ENCODE measurements at regions not wholly inside any gene's neighbourhood (a gene's known extent, or its start where the extent isn't known, plus 50 kb on each side); places are given as distances from the start of the nearest gene placed in this dataset.

DNA sequence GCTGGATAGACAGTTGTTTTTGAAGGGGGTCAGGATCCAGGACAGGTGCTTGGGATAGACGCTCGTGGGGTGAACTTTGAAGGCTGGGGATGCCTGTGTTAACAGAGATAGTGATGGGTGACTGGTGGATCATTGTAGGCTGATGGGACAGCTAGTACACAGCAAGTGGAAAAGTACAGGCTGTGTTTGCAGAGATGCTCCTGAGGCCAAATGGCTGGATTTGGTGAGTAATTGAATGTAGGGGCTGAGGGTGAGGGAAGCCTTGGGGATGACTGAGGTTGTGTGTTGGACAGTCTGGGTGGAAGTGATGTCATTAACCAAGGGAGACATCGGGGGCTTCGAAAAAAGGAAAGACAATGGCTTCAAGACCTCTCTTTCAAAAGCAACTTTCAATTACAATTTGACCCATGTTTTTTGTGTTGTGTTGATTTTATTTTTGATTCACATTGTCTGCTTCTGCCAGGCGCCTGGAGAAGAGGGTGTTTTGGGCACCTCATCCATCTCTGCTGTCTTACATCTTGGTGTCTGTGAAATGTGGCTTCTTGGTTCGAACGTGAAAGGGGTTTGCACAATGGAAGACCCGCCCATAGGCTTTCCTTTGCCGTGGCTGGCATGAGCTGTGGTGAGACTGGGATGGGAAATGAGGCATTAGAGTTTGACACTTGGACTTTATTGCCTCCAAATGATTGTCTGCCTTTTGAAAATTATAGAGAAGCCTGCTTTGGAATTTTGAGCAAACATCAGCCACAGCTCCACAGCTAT lies 147.5 kb downstream of the FOXD2 start:
- in situ Hi-C loops (cut with MboI), result no loop called here
- 28% methylated on average over 9 of the region's 9 CpGs for WGBS, 2 experiments (ENCODE audit: low coverage in 1 of 2, low lambda C conversion rate in 2 of 2, missing lambda C conversion rate in 2 of 2)
- no peak for DNase-seq

DNA sequence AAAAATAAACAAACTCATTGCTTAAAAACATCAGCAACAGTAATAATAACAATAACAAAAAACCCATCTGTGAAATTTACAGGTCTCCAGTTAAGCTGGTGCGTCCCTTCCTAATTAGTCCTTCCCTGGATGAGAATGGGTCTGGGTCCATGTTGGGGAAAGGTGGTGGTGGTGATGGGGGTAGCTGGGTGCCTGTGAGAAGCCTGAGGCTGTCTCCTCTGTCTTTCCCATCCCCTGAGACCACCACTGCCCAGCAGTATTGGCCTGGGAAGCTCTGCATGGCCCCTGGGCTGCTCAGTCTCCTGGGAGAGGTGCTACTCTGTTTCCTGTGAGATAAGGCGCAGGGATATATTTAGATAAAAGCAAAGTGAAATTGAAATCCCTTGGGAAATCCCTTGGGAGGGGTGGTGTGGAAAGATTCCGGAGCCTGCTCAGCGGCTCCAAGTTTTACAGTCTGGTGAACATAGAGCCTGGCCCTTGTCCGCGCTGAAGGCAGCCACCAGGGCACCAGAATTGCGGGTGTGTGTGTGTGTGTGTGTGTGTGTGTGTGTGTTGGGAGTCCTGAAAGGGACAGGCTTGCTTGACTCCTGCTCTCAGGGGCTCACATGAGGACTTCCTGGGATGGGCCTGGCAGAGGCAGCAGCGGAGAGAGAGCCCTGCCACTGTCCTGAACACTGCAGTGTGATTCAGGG lies 150.2 kb downstream of the FOXD2 start:
- 74 to 79% methylated on average over 7 to 8 of the region's 8 CpGs for WGBS, 2 experiments (ENCODE audit: low coverage in 1 of 2, low lambda C conversion rate in 2 of 2, missing lambda C conversion rate in 2 of 2)
- H3K4me3 ChIP-seq, result no peak overlapping the region
- no peaks in the 10 kb centered on the region for H3K4me1 ChIP-seq (ENCODE audit: insufficient read depth)
- H3K4me2 ChIP-seq (ENCODE audit: unreplicated experiment), result no peak overlapping the region
- no peak overlapping the region for H3K27ac ChIP-seq
- H3K9me2 ChIP-seq (ENCODE audit: insufficient read depth), result no peaks in the 10 kb centered on the region
- TF ChIP-seq EZH2 (IDR thresholded peaks at IDR 0.05; ENCODE audit: insufficient read depth, poor library complexity, severe bottlenecking) (no peak), EZH2phosphoT487 (IDR thresholded peaks at IDR 0.05; ENCODE audit: insufficient read depth, low read depth) (no peak)
- H3K9me3 ChIP-seq (ENCODE audit: low read depth), result no peaks in the 10 kb centered on the region
- DNase-seq, result no peak
- no peaks in the 10 kb centered on the region for H3K79me2 ChIP-seq (ENCODE audit: insufficient read depth)
- no peaks in the 10 kb centered on the region for H3K36me3 ChIP-seq (ENCODE audit: low read depth)
- H3F3A ChIP-seq (ENCODE audit: insufficient read depth), result no peaks in the 10 kb centered on the region
- no peaks in the 10 kb centered on the region for H4K20me1 ChIP-seq (ENCODE audit: insufficient read depth)
- no peak overlapping the region for H2AFZ ChIP-seq
- peaks cover 19% of the 10 kb centered on the region for H3K27me3 ChIP-seq (replicated peaks; ENCODE audit: insufficient read depth)
- in situ Hi-C loops (cut with MboI), result no loop called here
- H3K9ac ChIP-seq, result no peak overlapping the region

More for the DNA sequence above, 147.5 kb downstream of the FOXD2 start:
- H3K36me3 ChIP-seq (ENCODE audit: low read depth), result no peaks in the 10 kb centered on the region
- H3F3A ChIP-seq (ENCODE audit: insufficient read depth), result no peaks in the 10 kb centered on the region
- no peaks in the 10 kb centered on the region for H4K20me1 ChIP-seq (ENCODE audit: insufficient read depth)
- H2AFZ ChIP-seq, result no peak overlapping the region
- no peak overlapping the region for H3K9ac ChIP-seq
- no peaks in the 10 kb centered on the region for H3K4me1 ChIP-seq (ENCODE audit: insufficient read depth)
- H3K9me2 ChIP-seq (ENCODE audit: insufficient read depth), result no peaks in the 10 kb centered on the region
- H3K27ac ChIP-seq, result no peak overlapping the region
- H3K4me2 ChIP-seq (ENCODE audit: unreplicated experiment), result no peak overlapping the region
- no peaks in the 10 kb centered on the region for H3K9me3 ChIP-seq (ENCODE audit: low read depth)
- peaks cover 35% of the 10 kb centered on the region for H3K27me3 ChIP-seq (replicated peaks; ENCODE audit: insufficient read depth)
- TF ChIP-seq EZH2 (IDR thresholded peaks at IDR 0.05; ENCODE audit: insufficient read depth, poor library complexity, severe bottlenecking), result no peak
- TF ChIP-seq EZH2phosphoT487 (IDR thresholded peaks at IDR 0.05; ENCODE audit: insufficient read depth, low read depth), result no peak
- no peak overlapping the region for H3K4me3 ChIP-seq
- no peaks in the 10 kb centered on the region for H3K79me2 ChIP-seq (ENCODE audit: insufficient read depth)

DNA sequence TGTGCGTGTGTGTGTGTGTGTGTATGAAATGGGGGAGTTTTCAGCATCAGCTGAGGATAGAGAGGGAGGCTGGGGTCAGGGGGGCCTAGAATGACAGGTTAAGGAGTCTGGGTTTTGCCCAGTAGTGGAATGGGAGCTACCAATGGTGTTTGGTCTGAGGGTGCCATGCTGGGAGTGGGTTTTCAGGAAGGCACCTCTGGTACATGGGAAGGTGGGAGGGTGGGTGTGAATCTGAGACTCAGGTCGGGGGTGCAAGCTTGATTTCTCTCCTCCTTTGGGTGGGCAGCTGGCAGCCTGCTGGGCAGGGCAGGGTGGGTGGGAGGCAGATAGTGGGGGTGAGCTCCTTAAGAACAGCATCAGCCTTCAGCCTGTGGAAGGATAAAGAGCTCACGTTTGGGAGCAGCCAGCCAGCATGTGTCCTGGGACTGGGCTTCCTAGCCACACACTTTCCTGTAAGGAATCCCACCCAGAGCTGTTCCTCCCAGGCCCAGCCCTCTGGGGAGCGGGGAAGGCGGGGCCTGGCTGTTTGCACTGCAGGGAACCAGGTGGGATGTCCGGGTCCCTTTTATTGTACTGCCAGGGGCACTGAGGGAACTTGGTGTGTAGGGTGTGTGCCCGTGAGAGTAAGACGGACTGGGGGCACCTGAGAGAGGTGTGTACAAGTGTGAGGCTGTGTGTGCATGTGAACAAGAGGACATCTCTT lies 152.8 kb downstream of the FOXD2 start:
- Histone ChIP-seq H4K20me1 (ENCODE audit: insufficient read depth) (no peaks in the 10 kb centered on the region), H3F3A (ENCODE audit: insufficient read depth) (no peaks in the 10 kb centered on the region), H3K9me3 (ENCODE audit: low read depth) (no peaks in the 10 kb centered on the region), H3K4me2 (ENCODE audit: unreplicated experiment) (no peak overlapping the region), H2AFZ (no peak overlapping the region), H3K79me2 (ENCODE audit: insufficient read depth) (no peaks in the 10 kb centered on the region), H3K27ac (no peak overlapping the region), H3K27me3 (replicated peaks; ENCODE audit: insufficient read depth) (peaks cover 12% of the 10 kb centered on the region), H3K9me2 (ENCODE audit: insufficient read depth) (no peaks in the 10 kb centered on the region), H3K36me3 (ENCODE audit: low read depth) (no peaks in the 10 kb centered on the region), H3K9ac (no peak overlapping the region), H3K4me3 (no peak overlapping the region), H3K4me1 (ENCODE audit: insufficient read depth) (no peaks in the 10 kb centered on the region)
- in situ Hi-C loops (cut with MboI), result no loop called here
- DNase-seq, result no peak
- WGBS, 2 experiments (ENCODE audit: low coverage in 1 of 2, low lambda C conversion rate in 2 of 2, missing lambda C conversion rate in 2 of 2), result 59 to 63% methylated on average over 7 to 8 of the region's 8 CpGs
- no peak for TF ChIP-seq EZH2phosphoT487 (IDR thresholded peaks at IDR 0.05; ENCODE audit: insufficient read depth, low read depth)
- no peak for TF ChIP-seq EZH2 (IDR thresholded peaks at IDR 0.05; ENCODE audit: insufficient read depth, poor library complexity, severe bottlenecking)

- no peak overlapping the region for H3K4me3 ChIP-seq
- no peaks in the 10 kb centered on the region for H4K20me1 ChIP-seq (ENCODE audit: insufficient read depth)
- no peak for TF ChIP-seq EZH2phosphoT487 (IDR thresholded peaks at IDR 0.05; ENCODE audit: insufficient read depth, low read depth)
- no peak for TF ChIP-seq EZH2 (IDR thresholded peaks at IDR 0.05; ENCODE audit: insufficient read depth, poor library complexity, severe bottlenecking)
- no peak overlapping the region for H2AFZ ChIP-seq
- H3K9me3 ChIP-seq (ENCODE audit: low read depth), result no peaks in the 10 kb centered on the region
- H3K4me1 ChIP-seq (ENCODE audit: insufficient read depth), result no peaks in the 10 kb centered on the region
- 70 to 74% methylated on average over 7 of the region's 7 CpGs for WGBS, 2 experiments (ENCODE audit: low coverage in 1 of 2, low lambda C conversion rate in 2 of 2, missing lambda C conversion rate in 2 of 2)
- H3K79me2 ChIP-seq (ENCODE audit: insufficient read depth), result no peaks in the 10 kb centered on the region
- H3K36me3 ChIP-seq (ENCODE audit: low read depth), result no peaks in the 10 kb centered on the region
- H3K9me2 ChIP-seq (ENCODE audit: insufficient read depth), result no peaks in the 10 kb centered on the region
- no peaks in the 10 kb centered on the region for H3F3A ChIP-seq (ENCODE audit: insufficient read depth)
- no peak overlapping the region for H3K4me2 ChIP-seq (ENCODE audit: unreplicated experiment)
- in situ Hi-C loops (cut with MboI), result no loop called here
- H3K27ac ChIP-seq, result no peak overlapping the region
- H3K27me3 ChIP-seq (replicated peaks; ENCODE audit: insufficient read depth), result peaks cover 4% of the 10 kb centered on the region
- H3K9ac ChIP-seq, result no peak overlapping the region
- DNase-seq, result no peak
Observed at GRCh38 chr1:47591801-47592200, 154.0 kb downstream of the FOXD2 start.
